A549 (cell line): ENCODE measurements at regions not wholly inside any gene's neighbourhood (a gene's known extent, or its start where the extent isn't known, plus 50 kb on each side); places are given as distances from the start of the nearest gene placed in this dataset.

Experiments
- CTCF ChIP-seq: fragments of >200 bp; sonication (Bioruptor Twin); formaldehyde crosslinking; IDR thresholded peaks from 3 replicates; pipeline ENCODE4 v1.5.1; 2016
- FOSL2 ChIP-seq, 2 experiments: fragments of 450-650 bp in 1 of 2; fragments of >200 bp in 1 of 2; sonication (Bioruptor Twin) in 1 of 2; formaldehyde crosslinking; IDR thresholded peaks; 2 replicates each; pipeline versions ENCODE4 v1.5.0 to v1.6.1; 2016 to 2020; ENCODE audit warnings: mild to moderate bottlenecking in 1 of 2, moderate library complexity in 1 of 2
- HOXB5 ChIP-seq: fragments of 250-450 bp; sonication (Bioruptor Pico); IDR thresholded peaks from 2 replicates; pipeline ENCODE4 v1.5.0; 2020; ENCODE audit warnings: mild to moderate bottlenecking, moderate library complexity
- POLR2A ChIP-seq: IDR thresholded peaks from 2 replicates; pipeline ENCODE4 v1.6.1; 2012; ENCODE audit warnings: mild to moderate bottlenecking, low read length
- REST ChIP-seq: fragments of 200-600 bp; sonication (generic); IDR thresholded peaks from 2 replicates; pipeline ENCODE4 v1.6.1; 2016; ENCODE audit warnings: antibody characterized with exemption, mild to moderate bottlenecking, moderate library complexity
- SMC3 ChIP-seq: fragments of >200 bp; sonication (Bioruptor Twin); formaldehyde crosslinking; IDR thresholded peaks from 3 replicates; pipeline ENCODE4 v1.6.1; 2018; ENCODE audit warnings: inconsistent platforms
- SREBF2 ChIP-seq: fragments of 450-650 bp; IDR thresholded peaks from 2 replicates; pipeline ENCODE4 v1.6.1; 2014; ENCODE audit warnings: mild to moderate bottlenecking, moderate library complexity

GRCh38 chr2:220815698-220816097 lies 756.4 kb downstream of the EPHA4 start:
- no peak for TF ChIP-seq CTCF
- TF ChIP-seq REST, result no peak
- no peak for TF ChIP-seq SREBF2
- TF ChIP-seq HOXB5 (CRISPR knock-in tag), result no peak
- TF ChIP-seq POLR2A, result no peak
- no peak for TF ChIP-seq SMC3
- TF ChIP-seq FOSL2 (IDR thresholded peaks at IDR 0.05), result no peak
- TF ChIP-seq FOSL2 (CRISPR knock-in tag; IDR thresholded peaks at IDR 0.05), result no peak
